ENCODE measurements at regions not wholly inside any gene's neighbourhood (a gene's known extent, or its start where the extent isn't known, plus 50 kb on each side); places are given as distances from the start of the nearest gene placed in this dataset.

DNA sequence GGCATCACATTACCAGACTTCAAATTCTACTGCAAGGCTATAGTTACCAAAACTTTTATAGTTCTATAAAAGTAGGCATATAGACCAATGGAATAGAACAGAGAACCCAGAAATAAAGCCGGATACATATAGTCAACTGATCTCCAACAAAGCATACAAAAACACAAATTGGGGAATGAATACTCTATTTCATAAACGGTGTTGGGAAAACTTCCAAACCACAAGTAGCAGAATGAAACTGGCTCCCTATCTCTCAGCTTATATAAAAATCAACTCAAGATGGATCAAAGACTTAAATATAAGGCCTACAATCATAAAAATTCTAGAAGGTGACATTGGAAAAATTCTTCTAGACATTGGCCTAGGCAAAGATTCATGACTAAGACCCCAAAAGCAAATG lies 187.9 kb upstream of the PLXNC1 start:
- Histone ChIP-seq H3K4me1 (ENCODE audit: control insufficient read depth in 2 of 2, insufficient read depth in 2 of 2, low read length in 2 of 2) (no peaks in the 10 kb centered on the region), H3K27me3 (ENCODE audit: control insufficient read depth in 2 of 2, insufficient read depth in 1 of 2, low read length in 1 of 2) (no peaks in the 10 kb centered on the region), H3K4me3 (ENCODE audit: low read length in 2 of 2) (no peak overlapping the region), H3K36me3 (ENCODE audit: control insufficient read depth in 2 of 2, insufficient read depth in 2 of 2, low read length in 1 of 2) (no peaks in the 10 kb centered on the region), H3K9me3 (ENCODE audit: control insufficient read depth in 2 of 2, insufficient read depth in 1 of 2, low read length in 1 of 2) (no peaks in the 10 kb centered on the region), H3K27ac (ENCODE audit: low read depth in 1 of 2, low read length in 1 of 2) (no peak overlapping the region)
- WGBS: 81% methylated on average over 2 of the region's 2 CpGs
- no peak for DNase-seq (ENCODE audit: low read depth in 6 of 9, low spot score in 9 of 9)

DNA sequence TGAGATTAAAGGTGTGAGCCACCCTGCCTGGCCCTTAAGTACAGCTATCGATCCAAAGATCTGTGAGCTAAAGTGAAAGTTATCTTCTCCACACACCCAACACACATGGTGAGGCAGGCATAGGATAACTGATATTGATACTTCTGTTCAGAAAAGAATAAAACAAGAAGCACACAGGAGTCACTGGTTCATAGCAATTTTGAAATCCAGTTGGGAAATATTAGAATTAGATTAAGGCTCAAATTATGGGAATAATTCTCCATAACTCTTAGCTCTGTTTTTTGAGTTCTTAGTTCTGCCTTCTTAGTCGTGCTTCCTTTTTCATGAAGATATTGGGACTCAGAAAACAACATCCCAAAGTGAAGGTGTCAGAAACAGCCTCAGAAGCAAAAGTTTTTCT lies 186.0 kb upstream of the PLXNC1 start:
- H3K9me3 ChIP-seq (ENCODE audit: control insufficient read depth in 2 of 2, insufficient read depth in 1 of 2, low read length in 1 of 2): no peaks in the 10 kb centered on the region
- no peak for DNase-seq (ENCODE audit: low read depth in 6 of 9, low spot score in 9 of 9)
- no peaks in the 10 kb centered on the region for H3K27me3 ChIP-seq (ENCODE audit: control insufficient read depth in 2 of 2, insufficient read depth in 1 of 2, low read length in 1 of 2)
- H3K27ac ChIP-seq (ENCODE audit: low read depth in 1 of 2, low read length in 1 of 2): no peak overlapping the region
- no peaks in the 10 kb centered on the region for H3K4me1 ChIP-seq (ENCODE audit: control insufficient read depth in 2 of 2, insufficient read depth in 2 of 2, low read length in 2 of 2)
- H3K36me3 ChIP-seq (ENCODE audit: control insufficient read depth in 2 of 2, insufficient read depth in 2 of 2, low read length in 1 of 2): no peaks in the 10 kb centered on the region
- H3K4me3 ChIP-seq (ENCODE audit: low read length in 2 of 2): no peak overlapping the region
- 95% methylated on average over 2 of the region's 2 CpGs for WGBS

DNA sequence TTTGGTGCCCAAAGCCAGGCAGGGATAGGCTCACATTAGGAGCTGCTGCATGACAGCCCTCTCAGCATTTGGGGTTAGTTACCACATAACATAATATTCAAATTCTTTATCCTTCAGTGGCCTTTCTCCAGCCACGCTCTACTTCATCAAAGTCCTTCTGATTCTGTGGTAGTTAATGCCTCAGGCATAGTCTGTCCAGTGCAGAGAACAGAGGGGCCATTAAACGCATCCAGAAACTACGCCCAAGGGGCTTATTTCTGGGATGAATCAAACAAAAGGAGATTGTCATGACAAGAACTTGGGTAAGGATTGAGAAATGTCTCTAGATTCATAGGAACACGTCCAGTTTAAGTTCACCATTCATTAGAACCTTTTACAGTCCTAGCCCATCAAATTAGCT lies 183.4 kb upstream of the PLXNC1 start:
- 84% methylated on average over 4 of the region's 4 CpGs for WGBS
- no peak overlapping the region for H3K4me3 ChIP-seq (ENCODE audit: low read length in 2 of 2)
- H3K36me3 ChIP-seq (ENCODE audit: control insufficient read depth in 2 of 2, insufficient read depth in 2 of 2, low read length in 1 of 2): no peaks in the 10 kb centered on the region
- no peaks in the 10 kb centered on the region for H3K9me3 ChIP-seq (ENCODE audit: control insufficient read depth in 2 of 2, insufficient read depth in 1 of 2, low read length in 1 of 2)
- H3K27me3 ChIP-seq (ENCODE audit: control insufficient read depth in 2 of 2, insufficient read depth in 1 of 2, low read length in 1 of 2): no peaks in the 10 kb centered on the region
- peaks cover 6 to 13% of the 10 kb centered on the region in 2 donors for H3K4me1 ChIP-seq (ENCODE audit: control insufficient read depth in 2 of 2, insufficient read depth in 2 of 2, low read length in 2 of 2)
- H3K27ac ChIP-seq (ENCODE audit: low read depth in 1 of 2, low read length in 1 of 2): no peak overlapping the region
- no peak for DNase-seq (ENCODE audit: low read depth in 6 of 9, low spot score in 9 of 9)

GRCh38 chr12:93966516-93967133 lies 181.8 kb upstream of the PLXNC1 start:
- WGBS: 100% methylated on average over 1 of the region's 1 CpG
- no peaks in the 10 kb centered on the region for H3K27me3 ChIP-seq (ENCODE audit: control insufficient read depth in 2 of 2, insufficient read depth in 1 of 2, low read length in 1 of 2)
- DNase-seq (ENCODE audit: low read depth in 6 of 9, low spot score in 9 of 9): no peak
- H3K4me3 ChIP-seq (ENCODE audit: low read length in 2 of 2): no peak overlapping the region
- no peaks in the 10 kb centered on the region for H3K36me3 ChIP-seq (ENCODE audit: control insufficient read depth in 2 of 2, insufficient read depth in 2 of 2, low read length in 1 of 2)
- H3K4me1 ChIP-seq (ENCODE audit: control insufficient read depth in 2 of 2, insufficient read depth in 2 of 2, low read length in 2 of 2): peaks cover 6 to 13% of the 10 kb centered on the region in 2 donors
- no peaks in the 10 kb centered on the region for H3K9me3 ChIP-seq (ENCODE audit: control insufficient read depth in 2 of 2, insufficient read depth in 1 of 2, low read length in 1 of 2)
- no peak overlapping the region for H3K27ac ChIP-seq (ENCODE audit: low read depth in 1 of 2, low read length in 1 of 2)

DNA sequence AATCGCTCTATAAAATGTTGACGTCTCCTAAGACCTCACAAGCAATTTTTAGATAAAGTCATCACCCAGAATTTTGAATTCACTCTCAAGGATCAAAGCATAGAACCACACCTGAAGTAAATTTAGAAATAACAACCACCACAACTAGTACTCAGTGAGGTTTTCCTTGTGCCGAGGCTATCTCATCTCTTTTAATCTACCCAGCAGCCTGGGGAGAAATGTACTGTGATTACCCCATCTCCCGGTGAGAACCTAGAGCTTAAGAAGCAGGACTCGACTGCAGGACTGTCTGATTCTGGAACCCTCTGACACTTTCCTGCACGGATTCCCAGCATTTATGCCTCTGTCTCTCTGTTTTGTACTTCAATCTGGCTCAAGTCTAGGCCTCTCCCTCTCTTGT lies 180.9 kb upstream of the PLXNC1 start:
- no peaks in the 10 kb centered on the region for H3K27me3 ChIP-seq (ENCODE audit: control insufficient read depth in 2 of 2, insufficient read depth in 1 of 2, low read length in 1 of 2)
- peaks cover 6 to 13% of the 10 kb centered on the region in 2 donors for H3K4me1 ChIP-seq (ENCODE audit: control insufficient read depth in 2 of 2, insufficient read depth in 2 of 2, low read length in 2 of 2)
- no peak overlapping the region for H3K27ac ChIP-seq (ENCODE audit: low read depth in 1 of 2, low read length in 1 of 2)
- no peak for DNase-seq (ENCODE audit: low read depth in 6 of 9, low spot score in 9 of 9)
- WGBS: 85% methylated on average over 6 of the region's 6 CpGs
- H3K9me3 ChIP-seq (ENCODE audit: control insufficient read depth in 2 of 2, insufficient read depth in 1 of 2, low read length in 1 of 2): no peaks in the 10 kb centered on the region
- H3K36me3 ChIP-seq (ENCODE audit: control insufficient read depth in 2 of 2, insufficient read depth in 2 of 2, low read length in 1 of 2): no peaks in the 10 kb centered on the region
- H3K4me3 ChIP-seq (ENCODE audit: low read length in 2 of 2): no peak overlapping the region

DNA sequence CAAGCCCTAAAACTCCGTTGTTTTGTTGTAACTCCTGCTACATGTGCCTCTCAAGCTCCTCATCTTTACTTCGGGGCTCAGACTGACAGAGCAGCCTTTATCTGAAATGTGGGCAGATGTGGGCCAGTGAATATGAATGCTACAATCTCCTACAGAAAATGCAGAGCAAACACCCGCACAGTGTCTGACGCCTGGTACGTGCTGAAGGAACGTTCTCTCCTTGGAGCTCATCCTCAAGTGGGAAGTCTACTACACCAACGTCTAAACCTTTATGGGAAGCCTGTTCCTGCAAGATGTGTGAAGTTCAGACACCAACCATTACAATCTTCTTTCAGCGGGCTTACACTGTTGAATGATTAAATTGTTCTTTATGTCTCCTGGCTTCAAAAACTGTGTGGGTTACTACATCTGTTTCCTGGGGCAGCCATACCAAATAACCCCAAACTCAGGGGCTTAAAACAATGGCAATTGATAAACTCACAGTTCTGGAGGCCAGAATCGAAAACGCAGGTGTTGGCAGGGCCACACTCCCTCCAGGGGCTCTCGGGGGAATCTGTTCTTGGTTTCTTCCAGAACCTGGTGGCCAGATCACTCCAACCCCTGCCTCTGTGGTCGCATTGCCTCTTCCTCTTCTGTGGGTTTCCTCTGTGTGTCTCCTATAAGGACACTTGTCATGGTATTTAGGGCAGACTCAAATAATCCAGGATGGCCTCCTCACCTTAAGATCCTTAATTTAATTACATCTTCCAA lies 179.7 kb upstream of the PLXNC1 start:
- Histone ChIP-seq H3K4me3 (ENCODE audit: low read length in 2 of 2) (no peak overlapping the region), H3K4me1 (ENCODE audit: control insufficient read depth in 2 of 2, insufficient read depth in 2 of 2, low read length in 2 of 2) (peaks cover 6 to 13% of the 10 kb centered on the region in 2 donors), H3K9me3 (ENCODE audit: control insufficient read depth in 2 of 2, insufficient read depth in 1 of 2, low read length in 1 of 2) (no peaks in the 10 kb centered on the region), H3K27me3 (ENCODE audit: control insufficient read depth in 2 of 2, insufficient read depth in 1 of 2, low read length in 1 of 2) (no peaks in the 10 kb centered on the region), H3K27ac (ENCODE audit: low read depth in 1 of 2, low read length in 1 of 2) (no peak overlapping the region), H3K36me3 (ENCODE audit: control insufficient read depth in 2 of 2, insufficient read depth in 2 of 2, low read length in 1 of 2) (no peaks in the 10 kb centered on the region)
- 38% methylated on average over 12 of the region's 12 CpGs for WGBS
- no peak for DNase-seq (ENCODE audit: low read depth in 6 of 9, low spot score in 9 of 9)

DNA sequence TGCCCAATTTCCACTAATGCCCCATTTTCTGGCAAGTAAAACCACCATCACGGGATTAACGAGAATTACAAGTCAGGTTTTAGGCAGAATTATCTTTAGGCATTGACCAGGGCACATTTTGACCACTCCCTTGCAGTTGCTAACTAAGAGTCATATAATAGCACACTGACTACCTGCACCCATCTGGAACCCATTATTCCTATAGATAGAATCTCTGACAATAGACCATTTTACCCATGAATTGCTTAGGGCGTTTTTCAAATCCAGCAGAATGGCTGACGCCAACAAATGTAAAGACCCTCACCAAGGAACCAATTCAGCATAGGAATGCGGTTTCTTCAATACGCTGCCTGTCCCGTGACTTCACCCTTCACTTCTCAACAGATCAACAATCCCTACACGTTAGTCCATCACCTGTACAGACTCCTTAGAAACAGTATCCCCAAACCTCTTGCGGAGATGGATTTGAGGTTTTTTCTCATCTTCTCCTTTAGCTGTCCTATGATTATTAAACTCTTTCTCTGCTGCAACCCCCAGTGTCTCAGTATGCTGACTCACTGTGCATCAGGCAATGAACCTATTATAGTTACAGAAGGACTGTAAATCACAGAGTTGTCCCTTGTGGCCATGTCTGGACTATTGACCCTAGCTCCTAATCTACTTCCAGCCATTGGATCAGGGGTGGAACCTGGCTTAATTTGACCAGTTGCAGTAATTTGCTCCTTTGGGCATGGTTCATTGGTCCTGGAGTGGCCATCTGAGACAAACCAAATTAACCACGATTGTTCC lies 177.3 kb upstream of the PLXNC1 start:
- H3K36me3 ChIP-seq (ENCODE audit: control insufficient read depth in 2 of 2, insufficient read depth in 2 of 2, low read length in 1 of 2): no peaks in the 10 kb centered on the region
- no peak for DNase-seq (ENCODE audit: low read depth in 6 of 9, low spot score in 9 of 9)
- 94% methylated on average over 10 of the region's 10 CpGs for WGBS
- no peak overlapping the region for H3K27ac ChIP-seq (ENCODE audit: low read depth in 1 of 2, low read length in 1 of 2)
- H3K27me3 ChIP-seq (ENCODE audit: control insufficient read depth in 2 of 2, insufficient read depth in 1 of 2, low read length in 1 of 2): no peaks in the 10 kb centered on the region
- peaks cover 6 to 13% of the 10 kb centered on the region in 2 donors for H3K4me1 ChIP-seq (ENCODE audit: control insufficient read depth in 2 of 2, insufficient read depth in 2 of 2, low read length in 2 of 2)
- no peak overlapping the region for H3K4me3 ChIP-seq (ENCODE audit: low read length in 2 of 2)
- H3K9me3 ChIP-seq (ENCODE audit: control insufficient read depth in 2 of 2, insufficient read depth in 1 of 2, low read length in 1 of 2): no peaks in the 10 kb centered on the region

- 97% methylated on average over 8 of the region's 8 CpGs for WGBS
- no peak overlapping the region for H3K4me3 ChIP-seq (ENCODE audit: low read length in 2 of 2)
- no peaks in the 10 kb centered on the region for H3K27me3 ChIP-seq (ENCODE audit: control insufficient read depth in 2 of 2, insufficient read depth in 1 of 2, low read length in 1 of 2)
- no peaks in the 10 kb centered on the region for H3K9me3 ChIP-seq (ENCODE audit: control insufficient read depth in 2 of 2, insufficient read depth in 1 of 2, low read length in 1 of 2)
- no peak overlapping the region for H3K27ac ChIP-seq (ENCODE audit: low read depth in 1 of 2, low read length in 1 of 2)
- DNase-seq (ENCODE audit: low read depth in 6 of 9, low spot score in 9 of 9): no peak
- no peaks in the 10 kb centered on the region for H3K36me3 ChIP-seq (ENCODE audit: control insufficient read depth in 2 of 2, insufficient read depth in 2 of 2, low read length in 1 of 2)
- H3K4me1 ChIP-seq (ENCODE audit: control insufficient read depth in 2 of 2, insufficient read depth in 2 of 2, low read length in 2 of 2): peaks cover 7 to 13% of the 10 kb centered on the region in 2 donors
These were observed 175.8 kb upstream of the PLXNC1 start for GRCh38 chr12:93972411-93973208.
